HT-29 (cell line): ENCODE measurements at regions not wholly inside any gene's neighbourhood (a gene's known extent, or its start where the extent isn't known, plus 50 kb on each side); places are given as distances from the start of the nearest gene placed in this dataset.
"Not testable (repeated sequence)": the region's sequence is repeated elsewhere in the genome, so short reads cannot be mapped to it uniquely, and the experiment has no call there.

ENCODE experiments used
- DNase-seq: peaks from one replicate; pipeline ENCODE4 v3.0.0-alpha.2; 2015; ENCODE audit warnings: low spot score

- no peak for DNase-seq
Measured at GRCh38 chr18:35770376-35771014, 189.0 kb downstream of the GALNT1 start.

- no peak for DNase-seq
Measured at GRCh38 chr18:35771172-35771571, 189.6 kb downstream of the GALNT1 start.

- peak; percentile 2 for DNase-seq
Measured at GRCh38 chr18:35775887-35776286, 194.3 kb downstream of the GALNT1 start.

- DNase-seq, result no peak
Measured at GRCh38 chr18:35776473-35776872, 194.9 kb downstream of the GALNT1 start.

- peak; percentile 28 for DNase-seq
Measured at GRCh38 chr18:35777039-35777438, 195.4 kb upstream of the RMP24 start.

GRCh38 chr18:35778850-35779627, 193.4 kb upstream of the RMP24 start:
- DNase-seq, result no peak

- DNase-seq, result no peak
Measured at GRCh38 chr18:35780937-35781336, 191.5 kb upstream of the RMP24 start.

GRCh38 chr18:35782926-35783325, 189.6 kb upstream of the RMP24 start:
- no peak for DNase-seq

GRCh38 chr18:35786365-35787042, 186.0 kb upstream of the RMP24 start:
- no peak for DNase-seq

- no peak for DNase-seq
Measured at GRCh38 chr18:35789543-35789942, 182.9 kb upstream of the RMP24 start.

- DNase-seq, result no peak
Measured at GRCh38 chr18:35797948-35798347, 174.5 kb upstream of the RMP24 start.

GRCh38 chr18:35803551-35803950, 168.9 kb upstream of the RMP24 start:
- no peak for DNase-seq

GRCh38 chr18:35804377-35804776, 168.1 kb upstream of the RMP24 start:
- no peak for DNase-seq

GRCh38 chr18:35807811-35808335, 164.6 kb upstream of the RMP24 start:
- no peak for DNase-seq

GRCh38 chr18:35808796-35809195, 163.7 kb upstream of the RMP24 start:
- DNase-seq, result no peak

GRCh38 chr18:35810520-35810919, 162.0 kb upstream of the RMP24 start:
- no peak for DNase-seq

- no peak for DNase-seq
Measured at GRCh38 chr18:35811896-35812295, 160.6 kb upstream of the RMP24 start.

- not testable (repeated sequence) for DNase-seq
Measured at GRCh38 chr18:35815011-35815410, 157.5 kb upstream of the RMP24 start.

GRCh38 chr18:35816003-35816402, 156.5 kb upstream of the RMP24 start:
- DNase-seq, result no peak

- DNase-seq, result no peak
Measured at GRCh38 chr18:35817604-35818352, 154.7 kb upstream of the RMP24 start.

- no peak for DNase-seq
Measured at GRCh38 chr18:35818353-35818667, 154.2 kb upstream of the RMP24 start.

GRCh38 chr18:35822413-35822812, 150.1 kb upstream of the RMP24 start:
- DNase-seq, result no peak
